GM13977 (cell line): ENCODE measurements at regions not wholly inside any gene's neighbourhood (a gene's known extent, or its start where the extent isn't known, plus 50 kb on each side); places are given as distances from the start of the nearest gene placed in this dataset.

Experiments used
- DNase-seq: peaks from one replicate; pipeline ENCODE4 v3.0.0; 2012; ENCODE audit warnings: low spot score
- in situ Hi-C: fragments of 300-500 bp; cut with MboI; formaldehyde crosslinking; loops from one replicate; pipeline ENCODE4 v1.12.0; 2022; ENCODE audit warnings: low sequenced_read_pairs, low pct_unique_long_range_greater_than_20kb, mixed read lengths, inconsistent platforms; ENCODE audit not compliant: unreplicated experiment
- TF ChIP-seq, protein P1 (sequence below): IDR thresholded peaks from 2 replicates; pipeline ENCODE4 v1.5.1; 2012; ENCODE audit warnings: mild to moderate bottlenecking, control low read depth; ENCODE audit not compliant: insufficient read depth; ENCODE audit errors: extremely low read depth, missing control alignments

- TF ChIP-seq, protein P1, sequence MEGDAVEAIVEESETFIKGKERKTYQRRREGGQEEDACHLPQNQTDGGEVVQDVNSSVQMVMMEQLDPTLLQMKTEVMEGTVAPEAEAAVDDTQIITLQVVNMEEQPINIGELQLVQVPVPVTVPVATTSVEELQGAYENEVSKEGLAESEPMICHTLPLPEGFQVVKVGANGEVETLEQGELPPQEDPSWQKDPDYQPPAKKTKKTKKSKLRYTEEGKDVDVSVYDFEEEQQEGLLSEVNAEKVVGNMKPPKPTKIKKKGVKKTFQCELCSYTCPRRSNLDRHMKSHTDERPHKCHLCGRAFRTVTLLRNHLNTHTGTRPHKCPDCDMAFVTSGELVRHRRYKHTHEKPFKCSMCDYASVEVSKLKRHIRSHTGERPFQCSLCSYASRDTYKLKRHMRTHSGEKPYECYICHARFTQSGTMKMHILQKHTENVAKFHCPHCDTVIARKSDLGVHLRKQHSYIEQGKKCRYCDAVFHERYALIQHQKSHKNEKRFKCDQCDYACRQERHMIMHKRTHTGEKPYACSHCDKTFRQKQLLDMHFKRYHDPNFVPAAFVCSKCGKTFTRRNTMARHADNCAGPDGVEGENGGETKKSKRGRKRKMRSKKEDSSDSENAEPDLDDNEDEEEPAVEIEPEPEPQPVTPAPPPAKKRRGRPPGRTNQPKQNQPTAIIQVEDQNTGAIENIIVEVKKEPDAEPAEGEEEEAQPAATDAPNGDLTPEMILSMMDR: no peak
- in situ Hi-C loops: loop anchor here (25.0 kb wide), 1 partner anchor 444 kb away; no protein-coding TSS in a partner anchor
- no peak for DNase-seq
These were observed 146.7 kb upstream of the KLF12 start for GRCh38 chr13:74280795-74281490.

GRCh38 chr13:74280093-74280794 lies 146.0 kb upstream of the KLF12 start:
- no peak for DNase-seq
- in situ Hi-C loops: loop anchor here (25.0 kb wide), 1 partner anchor 443 kb away; no protein-coding TSS in a partner anchor
- TF ChIP-seq, protein P1: no peak

DNA sequence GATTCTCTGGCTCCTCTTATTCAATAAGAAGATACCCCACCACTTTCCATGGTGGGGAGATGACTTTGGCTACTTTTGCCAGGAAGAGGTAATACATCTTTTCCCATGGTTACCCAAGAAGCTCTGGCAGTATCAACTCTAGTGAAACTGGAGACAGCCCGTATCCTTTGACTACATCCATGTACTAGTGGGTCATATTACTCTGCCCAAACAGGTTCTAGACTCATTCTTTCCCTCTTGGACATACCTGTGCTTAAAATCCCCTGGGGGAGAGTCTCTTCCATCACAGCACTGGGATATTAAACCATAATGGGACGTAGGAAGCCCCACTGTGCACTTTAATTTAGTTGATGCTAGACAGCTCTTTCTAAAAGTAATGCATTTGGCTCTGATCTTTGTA lies 144.7 kb upstream of the KLF12 start:
- in situ Hi-C loops: loop anchor here (25.0 kb wide), 1 partner anchor 442 kb away; no protein-coding TSS in a partner anchor
- TF ChIP-seq, protein P1: no peak
- no peak for DNase-seq

DNA sequence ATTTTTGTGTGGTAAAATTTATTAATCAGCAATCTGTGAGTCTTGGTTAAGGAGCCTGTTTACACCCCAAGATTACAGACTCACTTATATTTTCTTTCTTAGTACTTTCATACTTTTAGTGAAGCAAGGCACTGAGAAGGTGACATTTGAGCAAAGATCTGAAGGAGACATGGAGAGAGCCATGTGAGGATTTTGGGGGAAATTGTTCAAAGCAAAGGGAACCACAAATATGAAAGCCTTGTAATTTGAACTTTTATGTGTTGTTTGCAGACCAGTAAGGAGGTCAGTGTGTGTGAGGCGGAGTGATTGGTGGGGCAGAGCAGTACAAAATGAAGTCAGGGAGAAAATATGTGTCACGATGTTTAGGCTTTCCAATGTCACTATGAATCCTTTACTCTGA lies 140.7 kb upstream of the KLF12 start:
- in situ Hi-C loops: loop anchor here (25.0 kb wide), 1 partner anchor 438 kb away; no protein-coding TSS in a partner anchor
- TF ChIP-seq, protein P1: no peak

GRCh38 chr13:74273581-74273980 lies 139.4 kb upstream of the KLF12 start:
- DNase-seq: no peak
- in situ Hi-C loops: no loop called here
- TF ChIP-seq, protein P1: no peak

More for the DNA sequence above, 140.7 kb upstream of the KLF12 start:
- no peak for DNase-seq

DNA sequence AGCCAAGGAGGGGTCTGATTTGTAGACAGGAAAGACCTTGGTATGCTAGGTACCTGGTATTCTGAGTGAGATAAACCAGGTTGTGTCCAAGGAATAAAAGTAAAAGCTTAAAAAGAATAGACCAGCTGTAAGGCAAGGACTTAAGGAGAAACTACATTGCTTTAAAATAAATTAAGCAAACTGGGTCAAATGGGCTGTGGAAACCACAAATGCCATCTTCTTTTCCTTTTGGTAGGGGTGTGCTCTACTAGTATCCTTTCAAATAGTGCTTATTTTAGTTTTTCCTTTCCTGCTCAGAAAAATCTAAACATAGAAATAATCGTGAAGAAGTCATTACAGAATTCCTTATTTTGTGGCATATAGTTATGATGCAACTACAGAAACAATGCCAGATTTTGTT lies 138.6 kb upstream of the KLF12 start:
- DNase-seq: no peak
- TF ChIP-seq, protein P1: no peak
- in situ Hi-C loops: no loop called here
